HG02610 (cell line): ENCODE measurements at regions not wholly inside any gene's neighbourhood (a gene's known extent, or its start where the extent isn't known, plus 50 kb on each side); places are given as distances from the start of the nearest gene placed in this dataset.

Source experiments
- ATAC-seq: cut with Tn5 transposase; IDR thresholded peaks from one replicate; pipeline ENCODE4 v1.9.1; 2021; ENCODE audit warnings: mild to moderate bottlenecking, moderate library complexity; ENCODE audit not compliant: unreplicated experiment

GRCh38 chr2:160630801-160631590 lies 137.4 kb upstream of the RBMS1 start:
- no peak for ATAC-seq

- no peak for ATAC-seq
Observed at GRCh38 chr2:160632084-160632975, 138.7 kb upstream of the RBMS1 start.

DNA sequence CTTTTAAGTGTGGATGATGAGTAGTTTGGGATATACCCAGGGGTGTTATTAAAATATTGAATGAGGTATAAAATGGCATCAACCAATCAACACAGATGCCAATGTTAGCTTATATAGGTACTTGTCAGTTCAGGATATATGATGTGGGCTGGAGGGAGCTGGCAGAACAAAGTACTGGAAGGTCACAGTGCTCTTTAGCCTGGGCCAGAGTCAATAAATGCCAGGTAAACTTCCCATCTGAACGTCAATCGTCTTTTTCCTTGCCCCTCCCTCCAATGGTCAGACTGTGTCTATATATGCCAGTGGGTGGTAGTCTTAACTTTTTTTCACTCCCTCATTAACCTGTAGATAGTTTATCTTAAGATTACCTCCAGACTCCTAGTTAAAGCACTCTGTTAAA lies 140.8 kb upstream of the RBMS1 start:
- ATAC-seq = no peak

DNA sequence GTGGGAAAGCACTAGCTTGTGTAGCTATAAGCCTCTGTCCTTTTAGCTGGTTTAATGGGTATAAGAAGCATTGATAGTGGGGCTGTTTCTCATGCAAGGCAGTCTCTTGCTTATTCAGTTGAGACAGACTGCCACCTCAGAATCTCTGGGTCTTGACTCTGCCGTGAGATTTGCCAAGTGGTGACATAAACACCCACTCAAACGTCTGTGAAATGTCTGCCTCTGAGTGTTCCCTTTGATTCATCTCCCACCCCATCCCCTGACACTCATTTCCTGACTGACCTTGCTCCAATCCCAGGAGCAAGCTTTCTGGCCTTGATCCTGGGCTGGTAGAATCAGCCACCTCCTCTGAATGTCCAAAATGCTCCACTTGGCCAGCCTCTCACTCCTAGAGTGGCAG lies 141.9 kb upstream of the RBMS1 start:
- no peak for ATAC-seq

- ATAC-seq = no peak
Observed at GRCh38 chr2:160639472-160639871, 145.9 kb upstream of the RBMS1 start.

DNA sequence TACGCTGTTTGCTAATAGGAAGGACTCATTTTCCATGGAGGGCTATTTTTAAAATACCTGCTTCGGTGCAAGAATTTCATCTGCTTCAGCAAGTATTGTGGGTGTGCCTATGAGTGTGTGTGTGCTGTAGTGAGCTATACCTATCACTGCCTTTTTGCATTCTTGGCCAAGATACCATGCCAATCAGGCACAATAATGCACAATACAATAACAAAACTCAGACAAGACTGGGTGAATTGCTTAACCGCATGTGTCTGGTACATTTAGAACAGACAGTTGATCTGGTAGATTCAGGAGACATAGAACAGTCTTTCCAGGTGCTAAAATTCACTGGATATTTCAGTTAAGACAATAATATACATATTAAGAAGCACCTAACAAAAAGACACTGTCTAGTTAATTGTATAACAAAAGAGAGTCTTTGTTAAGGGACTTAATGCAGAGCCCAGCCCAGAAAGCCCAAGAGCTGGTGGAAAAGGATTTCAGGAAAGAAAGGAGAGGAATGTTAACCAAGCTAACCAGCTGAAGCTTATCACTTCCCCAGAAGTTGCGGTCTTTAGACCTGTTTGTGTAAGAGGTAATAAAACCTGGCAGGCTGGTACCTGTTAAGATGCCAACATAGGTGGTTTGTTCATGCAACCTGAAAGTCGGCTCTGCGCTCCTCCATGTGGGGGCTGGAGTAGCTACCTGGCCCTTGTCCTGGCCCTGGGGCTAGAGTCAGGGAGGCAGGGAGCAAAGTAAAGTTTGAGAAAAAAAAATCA lies 153.3 kb upstream of the RBMS1 start:
- no peak for ATAC-seq

GRCh38 chr2:160647967-160648685 lies 154.5 kb upstream of the RBMS1 start:
- no peak for ATAC-seq

- ATAC-seq = no peak
Observed at GRCh38 chr2:160649698-160650097, 156.1 kb upstream of the RBMS1 start.

- no peak for ATAC-seq
Observed at GRCh38 chr2:160650196-160651118, 156.8 kb upstream of the RBMS1 start.

GRCh38 chr2:160651416-160652200 lies 158.0 kb upstream of the RBMS1 start:
- no peak for ATAC-seq

DNA sequence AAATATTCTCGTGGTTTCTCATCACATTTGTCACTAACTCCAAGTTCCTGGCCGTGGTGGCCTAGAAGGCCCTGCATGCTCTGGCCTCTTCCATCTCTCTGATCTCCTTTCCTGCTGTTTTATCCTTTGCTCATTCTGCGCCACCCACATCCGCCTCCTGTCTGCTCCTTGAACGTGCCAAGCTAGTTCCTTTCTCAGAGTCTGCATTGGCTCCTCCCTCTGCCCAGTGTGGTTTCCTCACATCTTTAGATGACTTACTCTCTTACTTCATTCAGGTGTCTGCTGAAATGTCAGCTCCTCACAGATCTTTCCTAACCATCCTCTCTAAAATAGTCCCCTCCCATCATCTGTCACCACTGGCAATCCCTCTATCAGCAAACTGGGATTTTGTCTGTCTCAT lies 158.6 kb upstream of the RBMS1 start:
- peak; percentile 61 for ATAC-seq

- ATAC-seq = no peak
Observed at GRCh38 chr2:160657196-160657595, 163.6 kb upstream of the RBMS1 start.

- no peak for ATAC-seq
Observed at GRCh38 chr2:160658851-160659250, 165.2 kb upstream of the RBMS1 start.

DNA sequence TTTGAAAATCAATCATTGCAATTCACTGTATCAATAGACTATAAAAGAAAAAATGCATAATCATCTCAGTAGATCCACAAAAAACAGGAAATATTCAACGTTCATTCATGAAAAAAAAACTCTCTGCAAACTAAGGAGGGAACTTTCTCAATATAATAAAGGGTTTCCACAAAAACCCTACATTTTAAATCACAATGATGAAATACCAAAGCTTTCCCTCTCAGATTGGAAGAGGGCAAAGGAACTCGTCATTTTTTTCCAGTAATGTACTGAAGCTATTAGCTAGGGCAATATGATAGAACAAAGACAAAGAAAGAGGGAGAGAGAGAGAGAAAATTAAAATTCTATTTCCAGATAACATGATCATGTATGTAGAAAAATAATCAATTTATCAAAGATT lies 167.1 kb upstream of the RBMS1 start:
- ATAC-seq = no peak

DNA sequence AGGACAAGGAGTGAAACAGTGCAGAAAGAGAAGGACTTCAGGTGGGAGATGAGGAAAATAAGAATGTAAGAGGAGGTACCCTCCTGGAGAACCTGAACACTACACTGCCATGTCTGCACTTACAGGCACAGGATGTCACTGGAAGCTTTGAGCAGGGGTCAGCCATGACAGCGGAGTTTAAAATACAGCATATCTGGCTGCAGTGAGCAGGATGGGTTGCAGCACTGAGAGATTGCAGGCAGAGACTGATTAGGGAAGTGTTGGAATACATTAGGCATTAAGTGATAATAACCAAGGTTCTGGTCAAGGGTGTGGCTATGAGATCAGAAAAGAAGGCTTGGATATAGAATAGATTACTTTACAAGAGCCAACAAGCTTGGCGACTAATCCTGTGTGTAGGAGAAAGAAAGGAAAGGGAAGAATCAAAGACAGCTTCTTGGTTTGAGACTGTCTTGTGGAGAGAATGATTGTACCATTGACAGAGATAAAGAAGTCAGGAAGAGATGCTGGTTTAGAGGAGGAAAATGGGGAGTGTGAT lies 171.1 kb upstream of the RBMS1 start:
- ATAC-seq = no peak

- peak; percentile 80 for ATAC-seq
Observed at GRCh38 chr2:160666154-160667060, 172.8 kb upstream of the RBMS1 start.

DNA sequence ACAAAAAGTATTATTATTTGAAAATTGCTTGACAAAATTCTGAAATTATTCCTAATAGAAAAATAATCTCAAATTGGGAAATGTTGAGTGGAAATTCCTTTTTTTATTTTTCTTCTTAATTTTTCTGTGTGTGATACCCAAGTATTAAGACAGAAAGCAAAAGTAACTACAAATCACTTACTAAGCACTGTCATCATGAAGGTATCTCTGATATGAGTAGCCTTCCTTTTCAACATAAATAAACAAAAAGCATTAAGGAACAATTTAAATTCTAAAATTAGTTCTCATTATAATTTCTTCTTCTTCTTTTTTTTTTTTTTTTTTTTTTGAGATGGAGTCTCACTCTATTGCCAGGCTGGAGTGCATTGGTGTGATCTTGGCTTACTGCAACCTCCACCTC lies 174.2 kb upstream of the RBMS1 start:
- no peak for ATAC-seq

DNA sequence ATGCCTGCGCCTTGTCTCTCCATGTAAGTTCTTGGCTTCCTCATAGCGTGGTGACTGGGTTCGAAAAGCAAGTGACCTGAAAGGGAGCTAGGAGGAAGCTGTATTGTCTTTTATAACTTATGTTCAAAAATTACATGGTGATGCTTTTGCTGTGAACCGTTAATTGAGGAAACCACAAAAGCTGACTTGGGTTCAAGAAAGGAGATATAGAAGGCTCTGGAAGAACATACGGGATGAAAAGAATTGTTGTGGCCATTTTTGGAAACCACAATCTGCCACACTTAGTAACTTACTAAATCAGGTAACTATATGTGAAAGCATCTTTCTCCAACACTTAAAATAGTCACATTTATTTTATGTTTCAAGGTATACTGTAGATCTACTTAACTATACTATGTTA lies 177.0 kb upstream of the RBMS1 start:
- no peak for ATAC-seq
